HEK293 (cell line): ENCODE measurements at regions not wholly inside any gene's neighbourhood (a gene's known extent, or its start where the extent isn't known, plus 50 kb on each side); places are given as distances from the start of the nearest gene placed in this dataset.

Source experiments
- CTCF ChIA-PET: fragments of 350-600 bp; formaldehyde crosslinking; extraction: SDS; loops from one replicate; lab custom pipeline; 2021; ENCODE audit warnings: antibody characterized with exemption; lab: Yijun Ruan, JAX
- POLR2A ChIA-PET: fragments of 300-600 bp; formaldehyde crosslinking; extraction: SDS; loops from one replicate; lab custom pipeline; 2020; ENCODE audit warnings: antibody characterized with exemption, inconsistent platforms; lab: Yijun Ruan, JAX
- H3K27ac ChIP-seq: fragments of 200-500 bp; sonication (Bioruptor generic); 2 replicates; pipeline ENCODE4 v1.5.1; 2014; ENCODE audit warnings: low read depth, low read length, control low read depth, inconsistent platforms; ENCODE audit errors: extremely low read depth
- H3K36me3 ChIP-seq, 2 experiments: fragments of 200-500 bp in 1 of 2; sonication (Bioruptor generic) in 1 of 2; 1 replicate in 1 of 2; 2 replicates in 1 of 2; pipeline ENCODE4 v1.5.1; 2014 to 2017; ENCODE audit warnings: inconsistent platforms in 2 of 2, low read length in 2 of 2; ENCODE audit not compliant: control insufficient read depth in 2 of 2, insufficient read depth in 1 of 2
- H3K4me1 ChIP-seq: fragments of 200-500 bp; sonication (Bioruptor generic); 2 replicates; pipeline ENCODE4 v1.5.1; 2014; ENCODE audit warnings: mild to moderate bottlenecking, low read length, inconsistent platforms; ENCODE audit not compliant: control insufficient read depth, insufficient read depth
- H3K4me3 ChIP-seq: 2 replicates; pipeline ENCODE4 v1.5.1; 2011; ENCODE audit warnings: low read depth, mild to moderate bottlenecking, control low read depth, low read length, moderate library complexity
- H3K9me3 ChIP-seq: fragments of 200-500 bp; sonication (Bioruptor generic); 2 replicates; pipeline ENCODE4 v1.5.1; 2014; ENCODE audit warnings: low read depth, low read length, inconsistent platforms; ENCODE audit not compliant: control insufficient read depth, insufficient read depth
- HOXC10 ChIP-seq: sonication (generic); formaldehyde crosslinking; IDR thresholded peaks from 2 replicates; pipeline ENCODE4 v1.8.1; 2023; ENCODE audit warnings: mild to moderate bottlenecking, missing genetic modification reagents
- HOXD13 ChIP-seq: sonication (generic); formaldehyde crosslinking; IDR thresholded peaks from 2 replicates; pipeline ENCODE4 v1.8.0; 2022; ENCODE audit warnings: missing genetic modification reagents, borderline replicate concordance
- SCRT1 ChIP-seq: fragments of 450-650 bp; formaldehyde crosslinking; IDR thresholded peaks from 2 replicates; pipeline ENCODE4 v1.5.1; 2016; ENCODE audit warnings: missing biosample characterization, missing genetic modification characterization, borderline replicate concordance
- SETDB1 ChIP-seq: IDR thresholded peaks from one replicate; pipeline ENCODE4 v1.6.1; 2017; ENCODE audit warnings: mild to moderate bottlenecking, low read length, moderate library complexity, mixed read lengths; ENCODE audit not compliant: insufficient read length
- SP7 ChIP-seq: fragments of 450-650 bp; formaldehyde crosslinking; IDR thresholded peaks from 2 replicates; pipeline ENCODE4 v1.5.1; 2016; ENCODE audit warnings: missing biosample characterization, missing genetic modification characterization
- ZBTB17 ChIP-seq: fragments of 450-650 bp; formaldehyde crosslinking; IDR thresholded peaks from 2 replicates; pipeline ENCODE4 v1.5.1; 2016; ENCODE audit warnings: missing biosample characterization, missing genetic modification characterization
- ZFP3 ChIP-seq: fragments of 450-650 bp; formaldehyde crosslinking; IDR thresholded peaks from 2 replicates; pipeline ENCODE4 v1.5.1; 2016; ENCODE audit warnings: low read depth, missing biosample characterization, missing genetic modification characterization
- ZNF114 ChIP-seq: fragments of 450-650 bp; formaldehyde crosslinking; IDR thresholded peaks from 2 replicates; pipeline ENCODE4 v1.5.0; 2017; ENCODE audit warnings: missing biosample characterization, missing genetic modification characterization
- ZNF133 ChIP-seq: fragments of 450-650 bp; formaldehyde crosslinking; IDR thresholded peaks from 2 replicates; pipeline ENCODE4 v1.5.1; 2016; ENCODE audit warnings: missing biosample characterization, missing genetic modification characterization
- ZNF175 ChIP-seq: fragments of 450-650 bp; formaldehyde crosslinking; IDR thresholded peaks from 2 replicates; pipeline ENCODE4 v1.5.1; 2016; ENCODE audit warnings: missing biosample characterization, missing genetic modification characterization
- ZNF23 ChIP-seq: fragments of 450-650 bp; formaldehyde crosslinking; IDR thresholded peaks from 2 replicates; pipeline ENCODE4 v1.5.1; 2016; ENCODE audit warnings: missing biosample characterization, missing genetic modification characterization, borderline replicate concordance
- ZNF24 ChIP-seq: fragments of 450-650 bp; formaldehyde crosslinking; IDR thresholded peaks from 2 replicates; pipeline ENCODE4 v1.5.1; 2016; ENCODE audit warnings: missing biosample characterization, missing genetic modification characterization
- ZNF274 ChIP-seq, 2 experiments: fragments of 200-500 bp in 1 of 2; fragments of 450-650 bp in 1 of 2; sonication (Bioruptor generic) in 1 of 2; formaldehyde crosslinking in 1 of 2; IDR thresholded peaks; 2 replicates each; pipeline versions ENCODE4 v1.5.1 to v1.6.1; 2014 to 2016; ENCODE audit warnings: borderline replicate concordance in 1 of 2, inconsistent platforms in 1 of 2, low read length in 1 of 2, missing biosample characterization in 1 of 2, missing genetic modification characterization in 1 of 2
- ZNF341 ChIP-seq: fragments of 450-650 bp; formaldehyde crosslinking; IDR thresholded peaks from 2 replicates; pipeline ENCODE4; 2016; ENCODE audit warnings: low read depth, missing biosample characterization, missing genetic modification characterization
- ZNF398 ChIP-seq: fragments of 450-650 bp; formaldehyde crosslinking; IDR thresholded peaks from 2 replicates; pipeline ENCODE4 v1.5.1; 2017; ENCODE audit warnings: missing biosample characterization, missing genetic modification characterization
- ZNF404 ChIP-seq: fragments of 450-650 bp; formaldehyde crosslinking; IDR thresholded peaks from 2 replicates; pipeline ENCODE4 v1.5.1; 2017; ENCODE audit warnings: missing biosample characterization, missing genetic modification characterization
- ZNF510 ChIP-seq: fragments of 450-650 bp; formaldehyde crosslinking; IDR thresholded peaks from 2 replicates; pipeline ENCODE4 v1.5.1; 2018; ENCODE audit warnings: mild to moderate bottlenecking, missing genetic modification characterization, missing biosample characterization; ENCODE audit not compliant: insufficient replicate concordance
- ZNF514 ChIP-seq: fragments of 450-650 bp; formaldehyde crosslinking; IDR thresholded peaks from 2 replicates; pipeline ENCODE4 v1.5.1; 2016; ENCODE audit warnings: missing biosample characterization, missing genetic modification characterization
- ZNF518A ChIP-seq: fragments of 450-650 bp; formaldehyde crosslinking; conservative IDR thresholded peaks from 2 replicates; pipeline ENCODE4 v1.5.1; 2016; ENCODE audit warnings: low read depth, missing biosample characterization, missing genetic modification characterization
- ZNF560 ChIP-seq: fragments of 450-650 bp; formaldehyde crosslinking; IDR thresholded peaks from 2 replicates; pipeline ENCODE4 v1.5.1; 2017; ENCODE audit warnings: missing biosample characterization, missing genetic modification characterization, borderline replicate concordance
- ZNF596 ChIP-seq: fragments of 450-650 bp; IDR thresholded peaks from 2 replicates; pipeline ENCODE4 v1.5.0; 2018; ENCODE audit warnings: missing biosample characterization, mild to moderate bottlenecking, missing genetic modification characterization, moderate library complexity
- ZNF610 ChIP-seq: fragments of 450-650 bp; formaldehyde crosslinking; IDR thresholded peaks from 2 replicates; pipeline ENCODE4 v1.5.1; 2016; ENCODE audit warnings: missing biosample characterization, missing genetic modification characterization, borderline replicate concordance
- ZNF626 ChIP-seq: fragments of 450-650 bp; sonication (Bioruptor Pico); formaldehyde crosslinking; IDR thresholded peaks from 2 replicates; pipeline ENCODE4 v1.5.1; 2018; ENCODE audit warnings: missing biosample characterization, missing genetic modification characterization, inconsistent platforms
- ZNF658 ChIP-seq: fragments of 450-650 bp; formaldehyde crosslinking; IDR thresholded peaks from 2 replicates; pipeline ENCODE4; 2016; ENCODE audit warnings: missing biosample characterization, missing genetic modification characterization
- ZNF677 ChIP-seq: fragments of 450-650 bp; IDR thresholded peaks from 2 replicates; pipeline ENCODE4 v1.5.0; 2018; ENCODE audit warnings: missing biosample characterization, mild to moderate bottlenecking, missing genetic modification characterization, moderate library complexity
- ZNF707 ChIP-seq: fragments of 450-650 bp; formaldehyde crosslinking; IDR thresholded peaks from 2 replicates; pipeline ENCODE4 v1.5.1; 2016; ENCODE audit warnings: missing biosample characterization, missing genetic modification characterization
- ZNF76 ChIP-seq: fragments of 450-650 bp; formaldehyde crosslinking; IDR thresholded peaks from 2 replicates; pipeline ENCODE4; 2016; ENCODE audit warnings: low read depth, missing biosample characterization, missing genetic modification characterization, borderline replicate concordance
- ZSCAN16 ChIP-seq: fragments of 450-650 bp; formaldehyde crosslinking; IDR thresholded peaks from 2 replicates; pipeline ENCODE4 v1.5.1; 2016; ENCODE audit warnings: missing biosample characterization, missing genetic modification characterization
- ZSCAN23 ChIP-seq: fragments of 450-650 bp; formaldehyde crosslinking; IDR thresholded peaks from 2 replicates; pipeline ENCODE4 v1.5.1; 2016; ENCODE audit warnings: missing biosample characterization, missing genetic modification characterization

DNA sequence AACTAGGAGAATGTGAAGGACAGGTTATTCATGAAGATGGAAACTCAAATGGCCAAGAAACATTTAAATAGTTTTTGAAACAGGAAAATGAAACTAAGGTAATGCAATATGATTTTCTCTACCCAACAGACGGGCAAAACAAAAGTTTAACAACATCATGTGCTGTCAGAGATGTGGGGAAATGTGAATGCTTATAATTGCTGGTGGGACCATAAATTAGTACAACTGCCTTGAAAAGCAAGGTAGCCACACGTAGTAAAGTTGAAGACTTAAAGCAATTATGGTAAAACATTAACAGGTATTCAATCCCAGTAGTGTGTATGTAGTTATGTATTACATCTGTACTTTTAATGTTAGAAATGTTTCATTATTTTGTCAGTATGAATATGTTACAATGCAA, 57.0 kb upstream of the C3orf80 start:
- H3K4me1 ChIP-seq, result no peaks in the 10 kb centered on the region
- no peak for TF ChIP-seq ZSCAN16 (tag by site-specific recombination)
- no peak for TF ChIP-seq ZNF23 (tag by site-specific recombination)
- TF ChIP-seq ZNF658 (tag by site-specific recombination), result no peak
- no peak for TF ChIP-seq ZNF76 (tag by site-specific recombination)
- no peak for TF ChIP-seq ZNF677 (tag by site-specific recombination)
- TF ChIP-seq ZNF398, result no peak
- TF ChIP-seq ZNF404 (tag by site-specific recombination), result no peak
- no peak for TF ChIP-seq SETDB1
- TF ChIP-seq ZFP3, result no peak
- no peak for TF ChIP-seq ZNF596
- TF ChIP-seq ZSCAN23 (tag by site-specific recombination), result no peak
- TF ChIP-seq ZNF175, result no peak
- TF ChIP-seq, all 188 proteins: peak for 0
- Histone ChIP-seq H3K4me3 (no peak overlapping the region), H3K27ac (no peak overlapping the region), H3K9me3 (no peaks in the 10 kb centered on the region), H3K36me3 (no peaks in the 10 kb centered on the region)
- POLR2A ChIA-PET, result no interaction called here
- CTCF ChIA-PET, result no interaction called here

GRCh38 chr3:160169139-160169976, 55.9 kb upstream of the C3orf80 start:
- no peaks in the 10 kb centered on the region for H3K36me3 ChIP-seq
- H3K27ac ChIP-seq, result no peak overlapping the region
- H3K9me3 ChIP-seq, result no peaks in the 10 kb centered on the region
- no peak overlapping the region for H3K4me3 ChIP-seq
- ChIA-PET POLR2A (no interaction called here), CTCF (interaction anchor here (0.6 to 1.5 kb wide), 2 partner anchors 29 to 173 kb away, joined by 3 read pairs; no protein-coding TSS in a partner anchor)
- H3K4me1 ChIP-seq, result no peaks in the 10 kb centered on the region
- TF ChIP-seq SP7 (no peak), ZNF133 (no peak), ZNF514 (tag by site-specific recombination) (no peak), ZNF24 (tag by site-specific recombination) (no peak), HOXD13 (CRISPR knock-in tag) (no peak), SCRT1 (tag by site-specific recombination) (no peak), ZNF707 (no peak), ZBTB17 (no peak), ZNF341 (tag by site-specific recombination) (no peak), ZNF274 (IDR thresholded peaks at IDR 0.05; ENCODE audit: low read length) (no peak), ZNF274 (tag by site-specific recombination; IDR thresholded peaks at IDR 0.05; ENCODE audit: borderline replicate concordance) (no peak), ZNF114 (tag by site-specific recombination) (no peak), HOXC10 (CRISPR knock-in tag) (no peak), ZNF626 (tag by site-specific recombination) (no peak), ZNF610 (tag by site-specific recombination) (no peak), SETDB1 (no peak), ZNF510 (tag by site-specific recombination) (no peak), ZNF560 (tag by site-specific recombination) (no peak), ZNF518A (no peak)
